CD4-positive, CD25-positive, alpha-beta regulatory T cell (primary cell): ENCODE measurements at regions not wholly inside any gene's neighbourhood (a gene's known extent, or its start where the extent isn't known, plus 50 kb on each side); places are given as distances from the start of the nearest gene placed in this dataset.
"Not testable (repeated sequence)": the region's sequence is repeated elsewhere in the genome, so short reads cannot be mapped to it uniquely, and the experiment has no call there.

Experiments used
- ATAC-seq, 2 donors: fragments of 150-1000 bp; cut with Tn5 transposase; one replicate each; pipeline ENCODE4 v1.10.0; 2021; ENCODE audit warnings: low read depth in 2 of 2, moderate number of reproducible peaks in 2 of 2, moderate library complexity in 1 of 2
- DNase-seq, 3 donors: peaks; one replicate each; pipeline versions ENCODE4 v3.0.0 to v3.0.0-alpha.2; 2012 to 2022; ENCODE audit warnings: mixed read lengths in 1 of 3
- H3K27ac ChIP-seq: one replicate; pipeline ENCODE4 v1.7.0; 2013; ENCODE audit warnings: mild to moderate bottlenecking, low read length; ENCODE audit not compliant: insufficient read depth, poor library complexity, severe bottlenecking
- H3K27me3 ChIP-seq: one replicate; pipeline ENCODE4 v1.7.0; 2013; ENCODE audit warnings: low read length; ENCODE audit not compliant: control insufficient read depth, insufficient read depth
- H3K36me3 ChIP-seq: one replicate; pipeline ENCODE4 v1.7.0; 2013; ENCODE audit warnings: mild to moderate bottlenecking, low read length, moderate library complexity; ENCODE audit not compliant: control insufficient read depth, insufficient read depth
- H3K4me1 ChIP-seq: 2 replicates; pipeline ENCODE4 v1.7.0; 2013; ENCODE audit warnings: mild to moderate bottlenecking, low read length; ENCODE audit not compliant: insufficient read depth, control insufficient read depth, poor library complexity, severe bottlenecking
- H3K4me3 ChIP-seq: one replicate; pipeline ENCODE4 v1.7.0; 2013; ENCODE audit warnings: low read depth, mild to moderate bottlenecking, low read length, moderate library complexity
- H3K9me3 ChIP-seq, 2 experiments: 1 replicate in 1 of 2; 2 replicates in 1 of 2; pipeline ENCODE4 v1.7.0; 2013; ENCODE audit warnings: low read length in 2 of 2, mild to moderate bottlenecking in 1 of 2, moderate library complexity in 1 of 2; ENCODE audit not compliant: control insufficient read depth in 2 of 2
- H3K27ac Mint-ChIP-seq, 3 donors: one replicate each; pipeline ENCODE4 v1.8.0; 2020 to 2022; ENCODE audit warnings: mild to moderate bottlenecking in 3 of 3, mixed read lengths in 3 of 3, moderate library complexity in 2 of 3
- H3K27me3 Mint-ChIP-seq: one replicate; pipeline ENCODE4 v1.8.0; 2022; ENCODE audit warnings: mild to moderate bottlenecking, mixed read lengths
- H3K36me3 Mint-ChIP-seq: one replicate; pipeline ENCODE4 v1.8.0; 2020; ENCODE audit warnings: mixed read lengths
- H3K4me1 Mint-ChIP-seq, 4 donors: one replicate each; pipeline ENCODE4 v1.8.0; 2020 to 2022; ENCODE audit warnings: mixed read lengths in 4 of 4, mild to moderate bottlenecking in 1 of 4
- H3K4me3 Mint-ChIP-seq, 4 donors: one replicate each; pipeline ENCODE4 v1.8.0; 2020 to 2022; ENCODE audit warnings: mild to moderate bottlenecking in 4 of 4, mixed read lengths in 4 of 4, moderate library complexity in 3 of 4
- H3K9me3 Mint-ChIP-seq, 7 donors: one replicate each; pipeline ENCODE4 v1.8.0; 2020 to 2022; ENCODE audit warnings: mixed read lengths in 7 of 7, mild to moderate bottlenecking in 3 of 7, moderate library complexity in 2 of 7

GRCh38 chr13:100787899-100788298 is 113.3 kb upstream of the TMTC4 start:
- Histone ChIP-seq H3K27me3 (no peaks in the 10 kb centered on the region), H3K27ac (no peak overlapping the region), H3K36me3 (no peaks in the 10 kb centered on the region), H3K4me1 (no peaks in the 10 kb centered on the region), H3K4me3 (no peak overlapping the region), H3K9me3 (peaks cover 0 to 2% of the 10 kb centered on the region in 2 experiments)
- Mint-ChIP-seq H3K9me3 (peaks cover 0 to 11% (median 2%) of the 10 kb centered on the region in 7 donors), H3K4me3 (no peak overlapping the region), H3K27me3 (peaks cover 9% of the 10 kb centered on the region), H3K36me3 (no peaks in the 10 kb centered on the region), H3K4me1 (no peaks in the 10 kb centered on the region), H3K27ac (no peak overlapping the region)
- ATAC-seq (no peak), DNase-seq (no peak)

GRCh38 chr13:100776686-100777085 is 102.1 kb upstream of the TMTC4 start:
- not testable (repeated sequence) for H3K4me3 Mint-ChIP-seq, H3K36me3 ChIP-seq, H3K9me3 Mint-ChIP-seq, H3K4me1 Mint-ChIP-seq, H3K27ac Mint-ChIP-seq, H3K4me3 ChIP-seq, DNase-seq, ATAC-seq, H3K27ac ChIP-seq, H3K4me1 ChIP-seq, H3K27me3 ChIP-seq, H3K36me3 Mint-ChIP-seq, H3K9me3 ChIP-seq
- peaks cover 12% of the 10 kb centered on the region for H3K27me3 Mint-ChIP-seq

- no peaks in the 10 kb centered on the region for H3K9me3 ChIP-seq
- DNase-seq (no peak), ATAC-seq (no peak)
- no peak overlapping the region for H3K27ac ChIP-seq
- no peaks in the 10 kb centered on the region for H3K4me1 ChIP-seq
- no peaks in the 10 kb centered on the region for H3K27me3 ChIP-seq
- H3K4me1 Mint-ChIP-seq, result peaks cover 0 to 6% (median 5%) of the 10 kb centered on the region in 4 donors
- H3K27ac Mint-ChIP-seq, result no peak overlapping the region
- no peak overlapping the region for H3K4me3 Mint-ChIP-seq
- peaks cover 0 to 4% (median 1%) of the 10 kb centered on the region in 7 donors for H3K9me3 Mint-ChIP-seq
- no peak overlapping the region for H3K4me3 ChIP-seq
- H3K36me3 ChIP-seq, result no peaks in the 10 kb centered on the region
- H3K36me3 Mint-ChIP-seq, result no peaks in the 10 kb centered on the region
- H3K27me3 Mint-ChIP-seq, result peaks cover 12% of the 10 kb centered on the region
Measured at GRCh38 chr13:100773923-100774663, 99.5 kb upstream of the TMTC4 start.

GRCh38 chr13:100773429-100773828 is 98.8 kb upstream of the TMTC4 start:
- no peak overlapping the region for H3K4me3 Mint-ChIP-seq
- H3K4me1 ChIP-seq, result no peaks in the 10 kb centered on the region
- ATAC-seq (no peak), DNase-seq (no peak)
- no peak overlapping the region for H3K27ac ChIP-seq
- no peaks in the 10 kb centered on the region for H3K9me3 ChIP-seq
- peaks cover 0 to 6% (median 5%) of the 10 kb centered on the region in 4 donors for H3K4me1 Mint-ChIP-seq
- peaks cover 0 to 4% (median 1%) of the 10 kb centered on the region in 7 donors for H3K9me3 Mint-ChIP-seq
- no peaks in the 10 kb centered on the region for H3K36me3 ChIP-seq
- H3K36me3 Mint-ChIP-seq, result no peaks in the 10 kb centered on the region
- H3K27me3 Mint-ChIP-seq, result peaks cover 12% of the 10 kb centered on the region
- no peak overlapping the region for H3K27ac Mint-ChIP-seq
- H3K27me3 ChIP-seq, result no peaks in the 10 kb centered on the region
- no peak overlapping the region for H3K4me3 ChIP-seq

GRCh38 chr13:100767192-100767591 is 92.6 kb upstream of the TMTC4 start:
- H3K36me3 ChIP-seq, result no peaks in the 10 kb centered on the region
- Mint-ChIP-seq H3K36me3 (no peaks in the 10 kb centered on the region), H3K27me3 (peaks cover 4% of the 10 kb centered on the region), H3K4me1 (no peaks in the 10 kb centered on the region), H3K4me3 (no peak overlapping the region), H3K9me3 (peaks cover 0 to 4% (median 2%) of the 10 kb centered on the region in 7 donors), H3K27ac (no peak overlapping the region)
- H3K9me3 ChIP-seq, result no peaks in the 10 kb centered on the region
- no peaks in the 10 kb centered on the region for H3K4me1 ChIP-seq
- DNase-seq (no peak), ATAC-seq (no peak)
- H3K27ac ChIP-seq, result no peak overlapping the region
- no peak overlapping the region for H3K4me3 ChIP-seq
- H3K27me3 ChIP-seq, result no peaks in the 10 kb centered on the region

GRCh38 chr13:100766570-100766969 is 92.0 kb upstream of the TMTC4 start:
- not testable (repeated sequence) for H3K4me3 Mint-ChIP-seq, ATAC-seq, H3K27ac Mint-ChIP-seq, H3K4me1 Mint-ChIP-seq, H3K36me3 Mint-ChIP-seq, H3K9me3 Mint-ChIP-seq, H3K27me3 Mint-ChIP-seq, H3K27me3 ChIP-seq, DNase-seq, H3K27ac ChIP-seq, H3K36me3 ChIP-seq, H3K4me1 ChIP-seq, H3K4me3 ChIP-seq, H3K9me3 ChIP-seq

GRCh38 chr13:100764937-100765336 is 90.3 kb upstream of the TMTC4 start:
- ATAC-seq (no peak), DNase-seq (no peak)
- H3K9me3 Mint-ChIP-seq, result peaks cover 0 to 4% (median 2%) of the 10 kb centered on the region in 7 donors
- Histone ChIP-seq H3K4me1 (no peaks in the 10 kb centered on the region), H3K9me3 (no peaks in the 10 kb centered on the region), H3K27me3 (no peaks in the 10 kb centered on the region), H3K4me3 (no peak overlapping the region), H3K36me3 (no peaks in the 10 kb centered on the region), H3K27ac (no peak overlapping the region)
- no peak overlapping the region for H3K27ac Mint-ChIP-seq
- H3K4me1 Mint-ChIP-seq, result no peaks in the 10 kb centered on the region
- no peak overlapping the region for H3K4me3 Mint-ChIP-seq
- H3K36me3 Mint-ChIP-seq, result no peaks in the 10 kb centered on the region
- peaks cover 4% of the 10 kb centered on the region for H3K27me3 Mint-ChIP-seq

- not testable (repeated sequence) for H3K27me3 ChIP-seq, H3K9me3 ChIP-seq, H3K4me3 Mint-ChIP-seq, H3K4me1 Mint-ChIP-seq, H3K36me3 Mint-ChIP-seq, H3K36me3 ChIP-seq, H3K27ac Mint-ChIP-seq, H3K9me3 Mint-ChIP-seq, H3K4me3 ChIP-seq, DNase-seq, H3K27ac ChIP-seq, H3K4me1 ChIP-seq, ATAC-seq, H3K27me3 Mint-ChIP-seq
Measured at GRCh38 chr13:100762126-100762525, 87.5 kb upstream of the TMTC4 start.
